ENCODE measurements at regions not wholly inside any gene's neighbourhood (a gene's known extent, or its start where the extent isn't known, plus 50 kb on each side); places are given as distances from the start of the nearest gene placed in this dataset.
"Not testable (repeated sequence)": the region's sequence is repeated elsewhere in the genome, so short reads cannot be mapped to it uniquely, and the experiment has no call there.

DNA sequence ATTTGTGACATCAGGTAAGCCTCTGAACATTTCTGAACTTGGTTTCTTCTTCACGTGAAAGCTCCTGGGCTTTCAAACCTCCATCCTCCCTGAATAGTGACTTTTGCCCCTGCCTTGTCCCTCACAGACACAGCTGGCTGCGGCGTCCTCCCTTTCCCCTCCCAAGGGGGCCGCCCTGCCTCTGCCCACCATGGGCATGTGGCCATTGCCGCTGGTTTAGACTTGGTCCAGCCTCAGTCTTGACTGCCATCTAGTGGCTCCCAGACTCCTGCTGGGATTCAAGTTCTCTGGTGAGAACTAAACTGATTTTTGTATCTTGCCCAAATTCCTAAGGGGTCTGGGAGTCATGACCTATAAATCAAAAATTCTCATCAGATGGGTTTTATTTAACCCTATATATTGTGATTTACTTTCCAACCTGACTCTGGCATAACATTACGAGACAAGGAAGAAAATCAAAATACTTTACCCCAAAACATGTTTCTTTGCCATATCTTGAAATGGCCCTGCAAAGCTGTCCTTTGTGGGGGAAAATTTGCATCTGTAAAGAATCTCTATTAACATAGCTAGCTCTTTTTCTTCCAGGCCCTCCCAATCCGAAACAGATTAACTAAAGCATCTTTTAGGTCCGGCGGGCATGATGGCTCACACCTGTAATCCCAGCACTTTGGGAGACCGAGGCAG lies 73.9 kb upstream of the SEC14L1 start:
- not testable (repeated sequence) for H3K9me3 ChIP-seq, H3K27ac ChIP-seq, H3K36me3 ChIP-seq, H3K4me3 ChIP-seq, H3K4me1 ChIP-seq, ATAC-seq
- peak in 3 of 4 experiments; percentile 60 to 80 (median 60) for TF ChIP-seq CTCF (IDR thresholded peaks at IDR 0.05)
- WGBS, 2 donors (ENCODE audit: low coverage in 1 of 2) = 14 to 18% methylated on average over 3 to 9 of the region's 10 CpGs
- peaks cover 73% of the 10 kb centered on the region for H3K27me3 ChIP-seq

- 57% methylated on average over 2 of the region's 2 CpGs; no CpG with 5 or more reads in 1 of the 2 donors for WGBS, 2 donors (ENCODE audit: low coverage in 1 of 2)
- Histone ChIP-seq H3K27me3 (peaks cover 80% of the 10 kb centered on the region), H3K9me3 (no peaks in the 10 kb centered on the region), H3K4me1 (no peaks in the 10 kb centered on the region), H3K4me3 (no peak overlapping the region), H3K36me3 (no peaks in the 10 kb centered on the region), H3K27ac (no peak overlapping the region)
- ATAC-seq = no peak
- TF ChIP-seq POLR2A (IDR thresholded peaks at IDR 0.05) (no peak), CTCF (IDR thresholded peaks at IDR 0.05) (no peak), EP300 (IDR thresholded peaks at IDR 0.05) (no peak), POLR2AphosphoS5 (IDR thresholded peaks at IDR 0.05) (no peak)
Observed at GRCh38 chr17:77068915-77069314, 71.9 kb upstream of the SEC14L1 start.

DNA sequence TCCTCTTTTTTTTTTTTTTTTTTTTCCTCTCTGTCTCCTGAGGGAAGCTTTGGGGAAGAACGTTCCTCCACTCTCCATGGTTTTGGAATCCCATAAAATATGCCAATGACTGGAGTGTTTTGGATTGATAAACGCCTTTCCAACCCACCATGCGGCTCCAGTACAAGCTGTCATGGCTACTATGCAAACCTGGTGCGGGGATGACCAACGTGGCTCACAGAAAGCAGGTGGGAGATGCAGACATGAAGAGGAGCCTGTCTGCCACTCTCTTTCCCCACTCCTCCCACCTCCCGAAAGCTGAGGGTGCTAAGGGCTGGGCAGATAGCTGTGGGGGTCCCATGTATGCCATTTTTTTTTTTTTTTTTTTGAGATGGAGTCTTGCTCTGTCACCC lies 69.9 kb upstream of the SEC14L1 start:
- ATAC-seq = no peak
- no peak overlapping the region for H3K4me3 ChIP-seq
- no peaks in the 10 kb centered on the region for H3K9me3 ChIP-seq
- no peaks in the 10 kb centered on the region for H3K36me3 ChIP-seq
- H3K27ac ChIP-seq = no peak overlapping the region
- H3K4me1 ChIP-seq = no peaks in the 10 kb centered on the region
- 57% methylated on average over 1 of the region's 6 CpGs; no CpG with 5 or more reads in 1 of the 2 donors for WGBS, 2 donors (ENCODE audit: low coverage in 1 of 2)
- H3K27me3 ChIP-seq = peaks cover 87% of the 10 kb centered on the region
- no peak for TF ChIP-seq EP300 (IDR thresholded peaks at IDR 0.05)
- TF ChIP-seq POLR2AphosphoS5 (IDR thresholded peaks at IDR 0.05) = no peak
- no peak for TF ChIP-seq POLR2A (IDR thresholded peaks at IDR 0.05)
- no peak for TF ChIP-seq CTCF (IDR thresholded peaks at IDR 0.05)

DNA sequence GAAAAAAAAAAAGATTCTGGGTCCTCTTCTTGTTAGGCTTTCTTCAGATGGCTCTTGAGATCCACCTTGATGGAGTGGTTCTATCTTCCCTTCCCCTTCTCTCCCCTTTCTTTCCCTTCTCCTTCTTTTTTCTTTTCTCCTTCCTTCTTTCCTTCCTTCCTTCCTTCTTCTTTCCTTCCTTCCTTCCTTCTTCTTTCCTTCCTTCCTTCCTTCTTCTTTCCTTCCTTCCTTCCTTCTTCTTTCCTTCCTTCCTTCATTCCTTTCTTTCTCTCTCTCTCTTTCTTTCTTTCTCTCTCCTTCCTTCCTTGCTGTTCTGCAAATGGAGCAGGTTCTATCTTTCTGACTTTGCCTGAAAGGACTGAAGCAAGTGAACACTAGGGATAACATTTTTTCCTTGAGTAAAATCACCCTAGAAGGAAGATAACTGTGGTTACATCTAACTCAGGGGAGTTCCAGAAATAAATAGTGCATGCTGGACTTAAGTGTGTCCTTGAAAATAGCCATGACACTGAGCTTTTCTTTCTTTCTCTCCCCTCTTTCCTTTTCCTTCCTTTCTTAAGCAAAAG lies 68.8 kb upstream of the SEC14L1 start:
- Histone ChIP-seq H3K9me3 (no peaks in the 10 kb centered on the region), H3K36me3 (no peaks in the 10 kb centered on the region), H3K4me1 (no peaks in the 10 kb centered on the region), H3K4me3 (no peak overlapping the region), H3K27me3 (peaks cover 85% of the 10 kb centered on the region), H3K27ac (no peak overlapping the region)
- TF ChIP-seq POLR2A (IDR thresholded peaks at IDR 0.05) = no peak
- no peak for TF ChIP-seq POLR2AphosphoS5 (IDR thresholded peaks at IDR 0.05)
- no peak for TF ChIP-seq EP300 (IDR thresholded peaks at IDR 0.05)
- no peak for TF ChIP-seq CTCF (IDR thresholded peaks at IDR 0.05)
- no peak for ATAC-seq

DNA sequence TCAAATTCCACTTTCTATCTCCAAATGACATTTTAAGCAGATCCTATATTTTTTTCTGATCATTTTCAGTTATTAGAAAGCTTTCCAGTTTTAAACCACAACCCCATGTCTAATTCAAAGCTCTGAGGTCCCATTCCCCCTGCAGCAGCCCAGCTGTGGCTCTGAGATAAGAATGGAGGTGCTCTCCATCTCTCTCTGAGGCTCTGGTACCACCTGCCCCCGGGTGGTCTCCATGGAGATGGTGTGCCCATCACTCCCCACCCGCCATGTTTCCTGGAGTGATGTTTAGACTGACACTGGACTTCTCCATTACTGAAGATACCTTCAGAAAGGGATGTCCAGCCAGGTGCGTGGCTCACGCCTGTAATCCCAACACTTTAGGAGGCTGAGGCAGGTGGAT lies 68.1 kb upstream of the SEC14L1 start:
- TF ChIP-seq POLR2A (IDR thresholded peaks at IDR 0.05) (no peak), CTCF (IDR thresholded peaks at IDR 0.05) (no peak), EP300 (IDR thresholded peaks at IDR 0.05) (no peak), POLR2AphosphoS5 (IDR thresholded peaks at IDR 0.05) (no peak)
- H3K36me3 ChIP-seq = no peaks in the 10 kb centered on the region
- no peak overlapping the region for H3K4me3 ChIP-seq
- H3K27ac ChIP-seq = no peak overlapping the region
- WGBS, 2 donors (ENCODE audit: low coverage in 1 of 2) = 63 to 100% methylated on average over 1 to 2 of the region's 4 CpGs
- H3K9me3 ChIP-seq = no peaks in the 10 kb centered on the region
- no peak for ATAC-seq
- peaks cover 86% of the 10 kb centered on the region for H3K27me3 ChIP-seq
- no peaks in the 10 kb centered on the region for H3K4me1 ChIP-seq

Measured in gastroesophageal sphincter (tissue), 4 donors.